Right ventricle myocardium inferior (tissue), 1 donor: ENCODE measurements at regions not wholly inside any gene's neighbourhood (a gene's known extent, or its start where the extent isn't known, plus 50 kb on each side); places are given as distances from the start of the nearest gene placed in this dataset.
"Not testable (repeated sequence)": the region's sequence is repeated elsewhere in the genome, so short reads cannot be mapped to it uniquely, and the experiment has no call there.

Source experiments
- ATAC-seq: fragments of 200-7000 bp; cut with Tn5 transposase; one replicate; pipeline ENCODE4 v1.9.1; 2020; ENCODE audit warnings: mild to moderate bottlenecking, moderate library complexity
- DNase-seq: peaks from one replicate; pipeline ENCODE4 v3.0.0; 2021; ENCODE audit errors: missing footprints
- intact Hi-C: fragments of 100-400 bp; cut with DNase I; formaldehyde crosslinking; loops from one replicate; pipeline ENCODE4 v1.11.0; 2022
- donor health status: DM: no; HTN: yes; CAD: no; lungs with severe emphysema.

DNA sequence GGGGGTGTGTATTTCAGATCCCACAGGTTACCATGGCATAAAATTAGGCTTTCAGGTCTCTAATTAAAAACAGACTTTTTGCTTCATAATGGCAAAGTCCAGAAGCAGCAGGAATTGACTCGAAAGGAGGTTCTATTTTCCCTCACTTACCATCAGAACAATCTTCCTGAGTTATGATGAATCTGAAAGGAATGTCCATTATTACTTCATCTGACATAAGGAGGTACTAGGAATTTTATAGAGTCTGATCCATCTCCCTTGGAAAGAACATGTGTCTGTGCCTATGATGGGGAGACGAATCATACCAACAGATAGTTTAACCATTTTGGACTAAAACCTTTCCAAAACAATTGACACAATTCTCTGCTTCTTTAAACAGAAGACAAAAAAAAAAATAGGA, 206.3 kb upstream of the FGF13 start:
- ATAC-seq: no peak
- intact Hi-C loops: no loop called here
- no peak for DNase-seq

DNA sequence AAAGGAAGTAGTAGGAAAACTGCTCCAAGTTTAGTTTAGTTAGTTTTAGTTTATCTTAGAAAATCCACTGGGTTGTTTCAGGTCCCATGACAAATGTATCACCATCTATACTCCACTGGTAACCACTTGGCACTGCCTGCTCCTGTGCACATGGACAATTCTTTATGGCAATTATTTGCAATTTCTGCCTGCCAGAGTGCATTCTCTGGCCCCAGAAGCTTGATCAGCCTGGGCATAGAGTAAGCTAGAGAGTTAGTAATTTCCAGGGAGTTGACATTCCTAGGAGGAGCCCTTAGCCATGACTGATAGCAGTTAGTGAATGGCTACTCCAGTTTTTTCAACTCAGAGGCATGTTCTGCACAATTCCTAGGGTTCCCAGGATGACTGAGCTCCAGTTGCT, 203.2 kb upstream of the FGF13 start:
- ATAC-seq (no peak), DNase-seq (no peak)
- intact Hi-C loops: no loop called here

DNA sequence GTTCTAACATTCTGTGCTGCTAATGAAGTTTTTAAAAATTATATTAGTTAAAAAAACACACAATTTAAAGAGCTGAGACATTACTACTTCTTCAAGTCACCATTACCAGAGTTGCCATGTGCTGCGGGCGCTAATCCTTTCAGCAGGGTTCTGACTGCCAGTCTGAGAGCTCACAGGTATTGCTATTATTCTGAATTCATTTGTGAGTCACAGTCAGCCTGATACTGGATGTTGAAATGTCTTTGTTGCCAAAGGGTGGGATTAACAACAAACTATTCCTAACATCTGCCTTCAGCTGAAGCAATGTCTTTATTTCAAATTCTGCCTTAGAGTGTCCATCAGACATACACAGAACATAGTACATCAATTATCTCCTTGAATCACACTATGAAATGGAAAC, 197.1 kb upstream of the FGF13 start:
- DNase-seq: no peak
- intact Hi-C loops: no loop called here
- no peak for ATAC-seq

DNA sequence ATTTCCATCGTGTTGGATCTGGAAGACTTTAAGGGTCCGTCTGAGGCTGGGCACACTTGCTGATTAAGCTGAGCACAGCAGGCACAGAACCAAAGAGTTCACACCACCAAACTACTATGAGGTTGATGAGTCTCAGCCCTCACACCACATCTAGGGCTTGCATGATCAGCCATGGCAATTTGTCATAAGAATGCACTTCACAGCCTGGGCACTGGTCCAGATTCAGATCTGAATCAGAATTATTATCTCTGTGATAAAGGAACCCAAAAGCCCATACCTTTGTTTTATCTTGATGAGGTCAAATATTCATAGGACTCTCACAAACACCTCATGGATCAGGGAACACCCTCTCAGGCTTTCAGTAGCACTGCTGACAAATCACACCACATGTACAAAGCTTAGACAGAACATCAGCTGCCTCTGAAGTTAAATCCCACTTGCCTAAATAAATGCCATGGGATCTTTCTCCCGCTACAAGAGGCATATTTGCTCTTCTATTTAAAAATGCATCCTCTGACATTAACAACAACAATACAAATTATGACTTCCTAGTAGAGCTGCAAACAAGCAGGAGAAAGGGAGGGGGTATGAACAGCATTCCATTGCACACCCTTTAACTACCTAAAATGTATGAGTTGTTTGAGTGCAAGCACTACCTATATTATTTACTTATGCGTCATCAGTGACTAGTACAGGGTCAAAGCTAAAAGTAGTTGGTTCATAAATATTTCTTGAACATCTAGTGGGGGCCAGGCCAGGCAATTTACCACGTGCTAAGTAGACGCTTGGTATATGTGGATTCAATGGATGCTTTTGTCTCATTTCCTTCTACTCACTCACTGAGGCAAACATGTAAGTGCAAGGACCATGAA, 186.3 kb upstream of the FGF13 start:
- DNase-seq: no peak
- no peak for ATAC-seq
- intact Hi-C loops: no loop called here

DNA sequence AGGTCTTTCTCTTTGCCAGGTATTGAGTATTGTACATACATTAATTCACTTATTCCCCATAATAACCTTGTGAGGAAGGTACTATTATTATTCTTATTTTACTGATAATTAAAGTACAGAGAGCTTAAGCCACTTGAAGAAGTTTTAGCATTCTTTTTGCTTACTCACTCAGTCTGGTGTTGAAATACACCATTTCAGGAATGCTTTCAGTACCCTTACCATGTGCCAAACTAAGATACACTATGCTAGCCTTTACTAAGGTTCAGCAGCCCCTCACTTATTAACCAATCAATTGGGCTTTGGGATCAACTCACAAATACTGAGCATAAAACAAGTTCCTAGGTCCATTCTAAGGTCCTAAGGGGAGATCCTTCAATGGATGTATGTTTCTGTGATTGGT, 179.0 kb upstream of the FGF13 start:
- DNase-seq (no peak), ATAC-seq (no peak)

DNA sequence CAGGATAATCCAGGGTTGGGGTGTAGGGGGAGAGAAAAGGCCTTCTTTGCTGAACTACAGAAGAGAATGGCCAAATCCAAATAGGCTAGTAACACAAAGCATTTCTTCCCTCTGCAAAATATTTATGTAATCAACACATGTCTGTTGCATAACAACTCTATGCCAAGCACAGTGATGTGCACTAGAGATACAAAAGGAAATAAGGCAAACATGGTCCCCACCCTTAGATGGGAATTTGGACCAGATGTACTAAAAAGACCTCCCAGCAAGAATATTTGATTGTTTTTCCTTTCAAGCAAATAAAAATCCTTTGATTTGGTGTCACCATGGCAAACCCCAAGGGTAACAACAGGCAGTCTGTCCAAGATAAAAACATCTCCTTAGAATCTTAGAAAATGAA, 177.6 kb upstream of the FGF13 start:
- DNase-seq (no peak), ATAC-seq (no peak)
- intact Hi-C loops: no loop called here

More for the DNA sequence above, 179.0 kb upstream of the FGF13 start:
- intact Hi-C loops: no loop called here

DNA sequence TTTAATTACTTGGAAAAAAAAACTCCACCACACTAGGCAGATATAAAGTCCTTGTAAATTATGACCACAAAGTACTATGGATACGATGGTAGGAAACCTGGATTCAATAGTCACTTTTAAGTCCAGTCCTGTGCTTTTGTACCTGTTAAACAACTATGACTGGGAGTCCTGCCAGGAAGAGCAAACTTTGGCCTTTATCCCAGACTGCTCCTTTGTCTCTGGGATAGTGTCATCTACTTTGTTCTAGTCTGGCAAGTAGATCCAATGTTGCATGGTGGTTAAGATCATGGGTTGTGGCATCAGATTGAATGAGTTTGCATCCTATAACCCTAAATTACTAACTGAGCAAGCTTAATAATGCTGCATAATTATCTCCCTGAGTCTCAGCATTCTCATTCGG, 175.3 kb upstream of the FGF13 start:
- intact Hi-C loops: no loop called here
- ATAC-seq: no peak
- DNase-seq: no peak

DNA sequence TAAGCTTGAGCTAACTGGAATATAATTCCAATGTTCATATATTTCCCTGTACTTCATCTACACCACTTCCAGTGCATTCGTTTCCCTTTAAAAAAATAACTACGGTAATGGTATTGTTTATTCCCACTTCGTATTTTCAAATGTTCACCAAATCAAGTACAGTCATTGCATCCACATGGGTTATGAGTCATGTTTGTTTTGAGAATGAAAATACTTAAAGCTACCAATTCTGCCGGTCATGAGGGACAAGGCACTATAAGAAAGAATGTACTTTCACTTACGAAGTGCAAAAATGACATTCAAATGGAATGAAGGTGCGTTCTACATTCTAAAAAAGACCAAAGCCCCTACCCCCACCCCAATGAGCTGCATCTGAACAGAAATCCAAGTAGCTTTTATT, 174.4 kb upstream of the FGF13 start:
- ATAC-seq: no peak
- DNase-seq: no peak
- intact Hi-C loops: no loop called here

DNA sequence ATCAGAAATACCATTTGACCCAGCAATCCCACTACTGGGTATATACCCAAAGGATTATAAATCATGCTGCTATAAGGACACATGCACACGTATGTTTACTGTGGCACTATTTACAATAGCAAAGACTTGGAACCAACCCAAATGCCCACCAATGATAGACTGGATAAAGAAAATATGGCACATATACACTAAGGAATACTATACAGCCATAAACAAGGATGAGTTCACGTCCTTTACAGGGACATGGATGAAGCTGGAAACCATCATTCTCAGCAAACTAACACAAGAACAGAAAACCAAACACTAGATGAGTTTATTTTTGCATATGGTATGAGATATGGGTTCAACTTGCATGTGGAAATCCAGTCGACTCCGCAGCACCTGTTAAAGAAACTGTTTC, 168.8 kb upstream of the FGF13 start:
- intact Hi-C loops, DNase-seq, ATAC-seq: not testable (repeated sequence)

DNA sequence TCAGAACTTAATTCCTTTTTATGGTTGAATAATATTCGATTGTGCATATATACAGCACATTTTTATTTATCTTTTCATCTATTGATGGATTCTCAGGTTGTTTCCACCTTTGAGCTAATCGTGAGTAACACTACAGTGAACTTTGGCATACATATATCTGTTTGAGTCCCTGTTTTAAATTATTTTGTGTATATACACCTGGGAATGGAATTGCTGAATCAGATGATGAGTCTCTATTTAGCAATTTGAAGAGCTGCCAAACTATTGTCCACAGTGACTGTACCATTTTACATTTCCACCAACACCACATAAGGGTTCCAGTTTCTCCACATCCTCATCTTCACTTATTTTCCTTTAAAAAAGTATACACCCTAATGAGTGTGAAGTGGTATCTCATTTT, 166.2 kb upstream of the FGF13 start:
- intact Hi-C loops: no loop called here
- ATAC-seq (no peak), DNase-seq (no peak)

DNA sequence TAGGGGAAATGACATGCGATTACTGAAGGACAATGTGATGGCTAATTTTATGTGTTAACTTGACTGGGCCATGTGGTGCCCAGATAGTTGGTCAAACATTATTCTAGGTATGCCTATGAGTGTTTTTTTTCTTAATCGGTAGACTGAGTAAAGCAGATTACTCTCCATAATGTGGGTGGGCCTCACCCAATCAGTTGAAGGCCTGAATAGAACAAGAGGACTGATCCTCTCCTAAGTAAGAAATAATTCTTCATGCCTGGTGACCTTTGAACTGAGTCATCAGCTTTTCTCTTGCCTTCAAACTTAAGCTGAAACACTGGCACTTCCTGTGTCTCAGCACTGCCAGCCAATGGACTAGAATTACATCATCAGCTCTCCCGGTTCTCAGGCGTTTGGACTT, 164.0 kb upstream of the FGF13 start:
- ATAC-seq (no peak), DNase-seq (no peak)
- intact Hi-C loops: no loop called here

DNA sequence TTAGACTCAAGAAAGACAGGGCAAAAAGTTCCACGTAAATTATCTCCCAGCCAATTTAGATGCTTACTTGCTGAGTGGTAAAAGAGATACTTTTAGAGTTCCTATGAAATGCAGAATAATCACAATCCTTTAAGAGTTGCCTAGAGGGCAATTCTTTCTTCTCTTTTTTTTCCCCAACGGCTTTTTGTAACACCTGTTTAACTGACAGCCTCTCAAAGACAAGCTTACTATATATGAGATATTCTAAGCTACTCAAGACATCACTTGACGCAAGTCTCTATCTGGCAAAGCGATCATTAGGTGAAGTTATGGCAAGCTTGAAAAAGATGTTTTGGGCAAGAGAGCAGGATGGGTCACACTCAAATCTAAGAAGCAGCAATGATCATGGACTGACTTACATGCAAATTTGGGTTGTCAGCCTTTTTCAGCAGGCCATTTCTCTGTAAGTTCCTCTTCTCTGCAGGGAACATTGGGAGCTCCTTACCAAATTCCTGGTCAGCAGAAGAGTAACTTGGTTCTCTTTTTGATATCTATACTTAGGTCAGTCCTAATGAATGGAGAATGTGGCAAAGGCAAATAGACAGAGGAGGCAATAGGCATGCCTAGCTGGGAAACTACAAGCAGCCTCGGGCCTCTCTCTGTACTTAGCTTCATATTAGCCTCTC, 162.9 kb upstream of the FGF13 start:
- intact Hi-C loops: no loop called here
- DNase-seq: no peak
- ATAC-seq: no peak

DNA sequence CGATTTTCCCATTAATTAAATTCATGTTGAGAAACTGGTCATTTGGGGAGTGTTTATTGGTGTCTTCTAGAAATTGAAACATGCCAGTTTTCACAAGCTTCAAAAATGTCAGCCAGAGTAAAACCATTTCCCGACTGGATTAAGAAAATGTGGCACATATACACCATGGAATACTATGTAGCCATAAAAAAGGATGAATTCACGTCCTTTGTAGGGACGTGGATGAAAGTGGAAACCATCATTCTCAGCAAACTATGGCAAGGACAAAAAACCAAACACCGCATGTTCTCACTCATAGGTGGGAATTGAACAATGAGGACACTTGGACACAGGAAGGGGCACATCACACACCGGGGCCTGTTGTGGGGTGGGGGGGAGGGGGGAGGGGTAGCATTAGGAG, 162.1 kb upstream of the FGF13 start:
- ATAC-seq, intact Hi-C loops, DNase-seq: not testable (repeated sequence)

DNA sequence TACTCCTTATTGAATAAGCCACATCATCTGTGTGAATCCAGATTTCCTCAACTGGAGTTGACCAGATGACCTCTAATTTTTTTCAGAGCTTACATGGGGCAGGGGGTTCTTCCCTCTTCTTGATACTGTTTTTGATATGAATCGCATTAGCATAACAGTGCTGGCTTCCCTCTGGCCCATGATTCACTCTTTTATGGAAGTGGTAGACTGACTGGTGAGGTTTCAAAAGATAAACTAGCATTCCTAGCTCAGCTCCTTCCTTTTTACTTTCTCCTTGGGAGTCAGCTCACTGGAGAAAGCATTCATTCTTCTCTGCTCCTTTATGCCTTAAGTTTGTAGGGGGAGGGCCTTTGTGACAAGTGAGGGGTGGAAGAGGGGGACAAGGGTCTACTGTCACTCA, 161.0 kb upstream of the FGF13 start:
- no peak for ATAC-seq
- DNase-seq: no peak
- intact Hi-C loops: no loop called here

DNA sequence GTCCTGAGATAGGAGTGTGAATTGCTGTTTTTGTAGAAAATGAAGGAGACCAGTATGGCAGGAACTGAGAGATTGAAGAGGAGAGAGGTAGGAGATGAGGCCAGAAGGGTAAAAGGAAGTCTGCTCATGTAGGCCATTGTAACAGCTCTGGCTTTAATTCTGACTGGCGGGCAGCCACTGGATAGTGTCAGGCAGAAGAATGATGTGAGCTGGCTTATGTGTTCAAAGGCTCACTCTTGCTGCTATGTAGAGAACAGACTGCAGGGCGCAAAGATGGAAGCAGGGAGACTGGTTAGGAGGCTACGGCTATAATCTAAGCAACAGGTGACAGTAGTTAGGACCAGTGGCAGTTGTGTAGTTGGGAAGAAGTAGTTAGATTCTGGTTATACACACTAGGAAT, 160.2 kb upstream of the FGF13 start:
- intact Hi-C loops: no loop called here
- DNase-seq (no peak), ATAC-seq (no peak)

DNA sequence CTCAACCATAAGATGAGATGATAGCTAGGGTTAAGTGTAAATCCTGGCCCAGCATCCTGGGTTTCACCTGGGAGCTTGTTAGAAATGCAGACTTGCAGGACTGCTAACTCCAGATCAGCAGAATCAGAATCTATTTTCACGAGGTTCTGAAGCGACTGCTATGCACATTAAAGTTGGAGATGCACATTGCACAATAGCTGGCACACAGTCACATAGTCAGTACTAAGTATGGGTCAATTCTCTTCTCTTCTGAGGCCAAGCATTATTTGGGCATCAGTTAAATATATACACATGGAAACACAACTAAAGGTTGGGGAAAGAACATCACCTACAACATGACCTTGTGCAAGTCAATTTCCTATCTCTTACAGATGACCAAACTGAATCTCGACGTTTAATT, 155.1 kb upstream of the FGF13 start:
- ATAC-seq: no peak
- intact Hi-C loops: no loop called here
- DNase-seq: no peak

DNA sequence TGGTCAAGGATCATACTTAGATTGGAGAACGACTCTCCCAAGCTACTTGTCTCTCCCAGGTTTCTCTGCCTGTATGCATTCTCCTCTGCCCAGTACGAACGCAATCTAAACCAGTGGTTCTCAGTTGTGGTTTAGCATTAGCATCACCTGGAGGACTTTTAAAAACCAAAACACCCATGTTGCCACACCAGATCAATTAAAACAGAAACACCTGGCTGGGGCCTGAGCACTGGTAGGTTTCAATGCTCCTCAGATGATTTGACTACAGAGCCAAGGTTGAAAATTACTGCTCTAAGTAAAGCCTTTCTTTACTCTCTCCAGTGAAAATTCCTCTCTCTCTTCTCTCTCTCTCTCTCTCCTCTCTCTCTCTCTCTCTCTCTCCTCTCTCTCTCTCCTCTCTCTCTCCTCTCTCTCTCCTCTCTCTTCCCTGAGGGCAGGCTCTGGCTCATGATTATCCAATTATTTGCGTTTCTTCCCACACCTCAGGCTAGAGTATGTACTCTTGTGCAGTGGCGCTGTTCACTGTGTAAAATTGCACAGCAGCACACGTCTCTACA, 153.7 kb upstream of the FGF13 start:
- ATAC-seq (no peak), DNase-seq (no peak)
- intact Hi-C loops: no loop called here

DNA sequence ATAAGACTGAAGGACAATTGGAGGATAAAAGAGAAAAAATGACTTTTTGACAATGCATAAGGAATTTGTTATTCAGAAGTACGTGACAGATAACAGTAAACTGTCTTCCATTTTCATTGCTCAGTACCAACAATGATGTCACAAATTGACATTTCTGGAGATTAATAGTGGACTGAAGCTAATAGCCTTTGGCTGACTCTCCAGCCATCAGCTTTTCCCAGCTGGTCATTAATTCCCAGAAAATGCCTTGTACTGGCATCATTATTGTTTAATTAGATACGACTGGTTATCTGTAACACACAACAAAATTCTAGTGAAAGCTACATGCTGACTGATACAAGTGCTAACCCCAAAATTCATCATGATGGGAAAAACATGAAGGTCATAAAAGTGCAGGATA, 147.9 kb upstream of the FGF13 start:
- intact Hi-C loops: no loop called here
- ATAC-seq (no peak), DNase-seq (no peak)

DNA sequence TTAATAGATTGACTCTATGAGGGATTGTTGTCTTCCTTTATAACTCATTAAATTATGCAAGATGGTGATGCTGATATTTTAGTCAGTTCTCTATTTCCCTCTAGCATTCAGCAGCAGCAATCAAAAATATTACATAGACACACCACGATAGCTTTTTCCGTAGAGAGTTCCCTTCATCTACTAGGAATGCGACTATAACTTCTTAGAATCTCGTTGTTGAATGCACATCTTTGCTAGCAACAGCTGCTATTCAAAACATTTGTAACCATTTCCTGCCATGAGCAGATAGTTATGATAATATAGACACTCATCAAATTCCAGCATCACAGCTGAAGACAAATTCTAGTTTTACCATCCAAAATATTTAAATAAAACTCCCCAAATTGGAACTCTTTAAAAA, 147.4 kb upstream of the FGF13 start:
- ATAC-seq (no peak), DNase-seq (no peak)
- intact Hi-C loops: no loop called here

DNA sequence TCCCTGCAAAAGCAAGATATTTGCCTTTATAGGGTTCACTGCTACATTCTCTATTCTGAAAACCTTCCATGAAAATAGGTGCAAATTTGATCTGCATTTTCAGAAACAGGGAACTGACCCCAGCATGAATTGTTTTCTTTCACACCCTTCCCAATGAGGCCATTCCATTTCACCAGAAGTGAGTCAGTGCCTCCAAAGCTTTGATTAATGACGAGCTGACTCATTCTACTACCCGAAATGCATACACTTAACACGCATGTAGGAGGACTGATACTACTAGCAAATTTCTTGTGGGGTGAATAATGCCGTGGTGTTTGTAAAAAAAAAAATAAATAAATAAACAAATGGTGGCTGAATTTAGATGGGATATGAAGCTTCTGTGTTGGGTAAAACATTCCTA, 146.9 kb upstream of the FGF13 start:
- intact Hi-C loops: no loop called here
- ATAC-seq (no peak), DNase-seq (no peak)
